ENCODE measurements at regions not wholly inside any gene's neighbourhood (a gene's known extent, or its start where the extent isn't known, plus 50 kb on each side); places are given as distances from the start of the nearest gene placed in this dataset.

GRCh38 chrX:10021461-10022272 lies 54.5 kb downstream of the CLDN34 start:
- Histone ChIP-seq H3K27me3 (peaks cover 0 to 5% (median 0%) of the 10 kb centered on the region in 9 donors), H3K27ac (no peak overlapping the region), H3K4me3 (no peak overlapping the region), H3K4me1 (peaks cover 0 to 62% (median 36%) of the 10 kb centered on the region in 12 donors), H3K36me3 (no peaks in the 10 kb centered on the region), H3K9me3 (no peaks in the 10 kb centered on the region)
- no peak for ATAC-seq
- TF ChIP-seq, protein P1, sequence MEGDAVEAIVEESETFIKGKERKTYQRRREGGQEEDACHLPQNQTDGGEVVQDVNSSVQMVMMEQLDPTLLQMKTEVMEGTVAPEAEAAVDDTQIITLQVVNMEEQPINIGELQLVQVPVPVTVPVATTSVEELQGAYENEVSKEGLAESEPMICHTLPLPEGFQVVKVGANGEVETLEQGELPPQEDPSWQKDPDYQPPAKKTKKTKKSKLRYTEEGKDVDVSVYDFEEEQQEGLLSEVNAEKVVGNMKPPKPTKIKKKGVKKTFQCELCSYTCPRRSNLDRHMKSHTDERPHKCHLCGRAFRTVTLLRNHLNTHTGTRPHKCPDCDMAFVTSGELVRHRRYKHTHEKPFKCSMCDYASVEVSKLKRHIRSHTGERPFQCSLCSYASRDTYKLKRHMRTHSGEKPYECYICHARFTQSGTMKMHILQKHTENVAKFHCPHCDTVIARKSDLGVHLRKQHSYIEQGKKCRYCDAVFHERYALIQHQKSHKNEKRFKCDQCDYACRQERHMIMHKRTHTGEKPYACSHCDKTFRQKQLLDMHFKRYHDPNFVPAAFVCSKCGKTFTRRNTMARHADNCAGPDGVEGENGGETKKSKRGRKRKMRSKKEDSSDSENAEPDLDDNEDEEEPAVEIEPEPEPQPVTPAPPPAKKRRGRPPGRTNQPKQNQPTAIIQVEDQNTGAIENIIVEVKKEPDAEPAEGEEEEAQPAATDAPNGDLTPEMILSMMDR (IDR thresholded peaks at IDR 0.05) = no peak
- no peak for TF ChIP-seq POLR2A (IDR thresholded peaks at IDR 0.05)
- intact Hi-C loops (cut with DNase I) = no loop called here
- 72 to 79% (median 74%) methylated on average over 9 of the region's 9 CpGs for WGBS, 4 donors
- no peak for DNase-seq

DNA sequence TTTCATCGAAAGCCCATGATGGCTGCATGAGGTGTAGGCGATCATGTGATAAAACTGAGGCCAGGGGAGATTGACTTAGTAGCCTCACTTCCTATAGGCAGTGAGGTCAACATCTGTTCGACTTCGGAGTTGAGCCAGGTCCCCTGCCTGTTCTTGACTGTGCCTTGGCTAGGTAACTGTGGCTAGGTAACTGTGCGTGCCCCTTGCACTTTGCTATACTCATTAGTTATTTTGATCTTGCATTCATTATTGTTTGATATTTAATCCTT lies 55.0 kb downstream of the CLDN34 start:
- 71 to 93% (median 80%) methylated on average over 5 of the region's 5 CpGs for WGBS, 4 donors
- Histone ChIP-seq H3K27ac (no peak overlapping the region), H3K27me3 (peaks cover 0 to 3% (median 0%) of the 10 kb centered on the region in 9 donors), H3K9me3 (no peaks in the 10 kb centered on the region), H3K36me3 (no peaks in the 10 kb centered on the region), H3K4me1 (peaks cover 0 to 56% (median 34%) of the 10 kb centered on the region in 12 donors), H3K4me3 (no peak overlapping the region)
- no peak for ATAC-seq
- DNase-seq = no peak
- intact Hi-C loops (cut with DNase I) = no loop called here
- TF ChIP-seq, protein P1 (IDR thresholded peaks at IDR 0.05) = no peak
- TF ChIP-seq POLR2A (IDR thresholded peaks at IDR 0.05) = no peak

DNA sequence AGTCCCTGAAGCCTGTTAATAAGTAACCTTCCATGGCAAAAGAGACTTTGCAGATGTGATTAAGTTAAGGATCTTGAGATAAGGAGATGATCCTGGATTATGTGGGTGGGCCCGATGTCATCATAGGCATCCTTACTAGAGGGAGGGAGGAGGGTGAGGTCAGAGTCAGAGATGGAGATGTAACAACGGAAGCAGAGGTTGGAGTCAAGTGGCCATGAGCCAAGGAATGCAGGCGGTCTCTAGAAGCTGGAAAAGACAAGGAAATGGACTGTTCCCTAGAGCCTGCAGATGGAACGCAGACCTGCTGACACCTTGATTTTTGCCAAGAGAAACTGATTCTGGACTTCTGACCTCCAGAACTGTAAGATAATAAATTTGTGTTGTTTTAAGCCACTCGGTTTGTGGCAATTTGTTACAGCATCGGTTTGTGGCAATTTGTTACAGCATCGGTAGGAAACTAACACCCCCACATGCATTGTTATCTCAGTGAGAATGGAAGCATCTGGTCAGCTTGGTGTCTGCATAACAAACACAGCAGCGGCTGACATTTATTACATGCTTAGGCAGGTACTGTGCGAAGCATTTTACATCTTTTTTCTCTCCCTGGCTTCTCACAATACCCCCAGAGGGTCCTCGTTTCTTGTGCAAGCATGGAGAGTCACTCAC lies 55.6 kb downstream of the CLDN34 start:
- DNase-seq (peak in 4 of 5 donors; percentile 44 to 71 (median 56)), ATAC-seq (peak in 3 of 4 donors; percentile 72 to 86 (median 74))
- Histone ChIP-seq H3K9me3 (no peaks in the 10 kb centered on the region), H3K36me3 (no peaks in the 10 kb centered on the region), H3K27me3 (peaks cover 0 to 3% (median 0%) of the 10 kb centered on the region in 9 donors), H3K4me3 (no peak overlapping the region), H3K27ac (peak overlapping the region in 2 of 12 donors; percentile 5 to 13), H3K4me1 (peaks cover 0 to 52% (median 32%) of the 10 kb centered on the region in 12 donors)
- WGBS, 4 donors = 33 to 53% (median 46%) methylated on average over 10 of the region's 10 CpGs
- intact Hi-C loops (cut with DNase I) = no loop called here
- TF ChIP-seq POLR2A (IDR thresholded peaks at IDR 0.05) = no peak
- TF ChIP-seq, protein P1 (IDR thresholded peaks at IDR 0.05) = no peak

GRCh38 chrX:10023821-10024220 lies 56.7 kb downstream of the CLDN34 start:
- Histone ChIP-seq H3K4me1 (peaks cover 0 to 51% (median 26%) of the 10 kb centered on the region in 12 donors), H3K36me3 (no peaks in the 10 kb centered on the region), H3K27ac (no peak overlapping the region), H3K27me3 (no peaks in the 10 kb centered on the region), H3K4me3 (no peak overlapping the region), H3K9me3 (no peaks in the 10 kb centered on the region)
- 81 to 96% (median 93%) methylated on average over 7 of the region's 7 CpGs for WGBS, 4 donors
- DNase-seq (no peak), ATAC-seq (no peak)
- TF ChIP-seq POLR2A (IDR thresholded peaks at IDR 0.05) = no peak
- TF ChIP-seq, protein P1 (IDR thresholded peaks at IDR 0.05) = no peak
- intact Hi-C loops (cut with DNase I) = no loop called here

All from heart left ventricle (tissue), 16 donors.